GM18951 (cell line): ENCODE measurements at regions not wholly inside any gene's neighbourhood (a gene's known extent, or its start where the extent isn't known, plus 50 kb on each side); places are given as distances from the start of the nearest gene placed in this dataset.

Experiments
- POLR2A ChIP-seq: IDR thresholded peaks from 4 replicates; pipeline ENCODE4 v1.6.1; 2011; ENCODE audit warnings: mild to moderate bottlenecking; ENCODE audit not compliant: insufficient read length, insufficient read depth; ENCODE audit errors: extremely low read depth
- in situ Hi-C: fragments of 300-500 bp; cut with MboI; formaldehyde crosslinking; loops from one replicate; pipeline ENCODE4 v1.12.0; 2022; ENCODE audit warnings: low sequenced_read_pairs, mixed read lengths, inconsistent platforms; ENCODE audit not compliant: unreplicated experiment

DNA sequence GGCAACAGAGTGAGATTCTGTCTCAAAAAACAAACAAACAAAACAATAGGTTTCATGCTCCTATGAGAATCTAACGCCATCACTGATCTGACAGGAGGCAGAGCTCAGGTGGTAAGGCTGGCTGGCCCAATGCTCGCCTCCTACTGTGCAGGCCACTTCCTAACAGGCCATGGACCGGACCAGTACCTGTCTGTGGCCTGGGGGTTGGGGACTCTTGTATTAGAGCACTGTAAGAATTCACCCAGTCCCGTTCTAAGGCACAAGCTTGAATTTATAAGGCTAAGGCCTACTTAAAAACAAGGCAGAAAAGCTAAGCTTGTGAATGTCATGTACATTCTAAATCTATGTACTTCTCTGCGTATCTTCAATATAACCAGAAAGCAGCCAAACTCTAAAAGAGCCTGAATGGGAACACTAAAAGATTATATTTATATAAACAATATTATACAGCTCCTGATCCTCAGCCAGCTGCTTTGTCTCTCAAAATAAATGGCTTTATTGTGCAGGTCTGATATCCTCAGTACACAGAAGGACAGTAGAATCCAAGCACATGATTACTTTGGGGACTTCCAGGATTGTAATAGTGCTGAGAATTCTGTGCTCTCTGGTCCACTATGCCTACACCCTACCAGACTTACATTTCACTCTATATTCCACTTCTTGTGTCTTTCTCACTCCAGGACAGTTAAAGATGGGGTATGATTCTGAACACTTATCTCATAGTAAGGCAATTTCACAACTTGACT is 64.5 kb upstream of the DST start:
- in situ Hi-C loops, result no loop called here
- TF ChIP-seq POLR2A, result no peak

DNA sequence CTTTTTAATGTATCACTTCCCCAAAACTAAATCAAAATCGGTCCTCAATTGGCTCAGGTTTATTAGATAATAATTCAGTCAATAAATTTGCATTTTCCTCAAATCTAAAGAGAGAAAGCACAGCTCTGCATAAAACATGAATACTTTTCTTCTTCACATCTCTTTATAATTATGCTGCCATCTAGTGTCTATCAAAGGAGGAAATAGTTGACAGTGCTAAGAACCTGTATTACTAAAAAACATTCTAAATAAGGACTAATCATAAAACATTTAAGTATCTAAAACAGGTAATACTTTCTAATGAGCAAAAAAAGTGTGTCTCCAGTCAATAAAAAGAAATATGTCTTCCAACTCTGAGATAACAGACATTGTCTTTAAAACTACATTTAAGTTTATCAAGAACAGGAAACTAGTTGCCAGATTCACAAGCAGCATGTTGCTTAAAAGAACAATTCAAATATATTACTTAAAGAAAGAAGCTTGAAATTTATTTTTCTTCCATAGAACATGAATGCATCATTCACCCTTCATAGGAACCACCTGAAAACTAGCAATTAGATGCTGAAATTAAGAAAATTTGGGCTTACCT is 56.5 kb upstream of the DST start:
- no peak for TF ChIP-seq POLR2A
- in situ Hi-C loops, result no loop called here

DNA sequence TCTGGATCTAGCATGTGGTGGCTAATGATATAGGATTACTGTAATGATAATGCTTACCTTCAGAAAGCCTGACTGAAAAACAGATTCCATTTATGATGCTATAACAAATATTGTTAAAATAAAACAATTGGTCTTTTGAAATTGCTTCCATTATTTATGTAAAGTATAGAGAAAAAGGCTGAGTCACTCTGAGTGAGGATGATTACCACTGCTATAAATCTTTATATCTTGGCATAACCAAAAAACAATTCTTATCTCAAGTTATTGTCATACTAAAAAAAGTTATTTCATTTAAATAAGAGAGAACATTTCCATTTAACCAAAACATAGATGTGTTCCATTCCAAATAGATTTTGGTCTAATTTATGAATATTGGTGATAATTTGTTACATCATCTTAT is 53.0 kb upstream of the DST start:
- TF ChIP-seq POLR2A, result no peak
- in situ Hi-C loops, result no loop called here

DNA sequence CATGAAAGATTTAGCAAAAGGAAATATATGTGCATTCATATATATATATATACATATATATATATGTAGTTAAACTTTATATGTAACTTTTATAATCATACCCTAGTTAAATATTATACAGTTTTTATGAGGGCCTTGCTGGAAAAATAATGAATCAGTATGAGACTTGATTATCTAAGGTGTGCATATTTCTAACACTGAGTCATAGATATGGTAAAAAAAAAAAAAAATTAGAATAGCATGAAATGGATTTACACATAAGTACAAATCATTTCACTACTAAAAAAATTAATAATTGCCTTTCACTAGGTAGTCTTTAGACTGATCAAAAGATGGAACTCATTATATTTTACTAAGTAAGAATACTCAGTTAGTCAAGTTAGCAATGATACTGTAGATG is 51.3 kb upstream of the DST start:
- TF ChIP-seq POLR2A, result no peak
- in situ Hi-C loops, result no loop called here

DNA sequence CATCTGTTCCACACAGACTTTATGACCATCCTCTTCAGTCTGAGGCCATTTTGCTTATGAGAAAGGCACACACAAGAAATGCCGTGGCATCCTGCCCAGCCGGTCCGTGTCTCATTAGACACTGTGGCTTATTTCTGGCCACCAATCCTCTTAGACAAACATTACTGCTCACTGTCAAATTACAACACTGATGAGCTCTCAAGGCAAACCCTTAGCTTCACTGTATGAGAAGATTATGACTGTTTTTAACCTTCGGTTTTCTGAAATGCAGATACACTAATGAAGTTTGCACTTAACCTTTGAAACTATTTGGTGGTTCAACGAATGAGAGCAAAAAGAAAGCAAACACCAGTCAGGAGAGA is 50.5 kb upstream of the DST start:
- TF ChIP-seq POLR2A, result no peak
- in situ Hi-C loops, result no loop called here

DNA sequence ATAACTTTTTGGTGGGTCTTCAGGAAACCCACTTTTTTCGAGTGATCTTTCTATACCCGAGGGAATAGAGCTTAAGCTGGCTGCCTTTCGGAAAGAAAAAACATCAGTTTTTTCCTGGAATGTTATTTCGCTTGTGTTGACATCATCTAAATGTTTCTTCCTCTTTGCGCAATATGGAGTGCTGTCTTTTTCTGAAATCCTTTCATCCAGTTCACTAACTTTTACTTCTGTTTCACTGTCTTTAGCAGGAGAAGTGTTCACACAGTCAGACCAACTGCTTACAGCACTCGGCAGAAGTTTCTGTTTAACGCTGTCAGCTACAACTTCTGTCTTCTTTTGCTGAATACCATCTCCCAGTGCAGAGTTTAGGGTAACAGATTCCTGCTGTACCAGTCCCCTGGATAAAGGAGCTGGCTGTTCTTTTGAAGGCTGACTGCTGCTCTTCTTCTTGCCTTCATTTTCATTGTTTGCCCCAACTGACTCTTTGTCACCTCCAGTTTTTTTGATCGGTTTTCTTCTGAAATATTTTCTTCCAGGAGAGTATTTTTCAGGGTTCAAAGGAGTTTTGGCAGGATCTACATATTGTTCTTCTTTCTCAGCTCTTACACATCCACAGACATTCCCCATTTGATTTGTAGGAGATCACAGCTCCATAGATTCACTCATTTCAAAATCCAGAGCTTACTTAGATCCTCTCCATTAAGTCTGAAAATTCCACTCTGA is 50.0 kb upstream of the DST start:
- in situ Hi-C loops, result no loop called here
- TF ChIP-seq POLR2A, result no peak
